Brain pericyte (primary cell): ENCODE measurements at regions not wholly inside any gene's neighbourhood (a gene's known extent, or its start where the extent isn't known, plus 50 kb on each side); places are given as distances from the start of the nearest gene placed in this dataset.

Experiments used
- DNase-seq: peaks from one replicate; pipeline ENCODE4 v3.0.0-alpha.2; 2012; ENCODE audit warnings: low read depth, low spot score

- DNase-seq: no peak
Observed at GRCh38 chr1:204736836-204737235, 51.3 kb upstream of the LRRN2 start.

- DNase-seq: no peak
Observed at GRCh38 chr1:204738506-204738905, 53.0 kb upstream of the LRRN2 start.

- no peak for DNase-seq
Observed at GRCh38 chr1:204740354-204740753, 54.8 kb upstream of the LRRN2 start.

GRCh38 chr1:204741440-204741839 is 55.9 kb upstream of the LRRN2 start:
- DNase-seq: no peak

- no peak for DNase-seq
Observed at GRCh38 chr1:204742676-204743251, 57.2 kb upstream of the LRRN2 start.

- no peak for DNase-seq
Observed at GRCh38 chr1:204744107-204744779, 58.7 kb upstream of the LRRN2 start.

- no peak for DNase-seq
Observed at GRCh38 chr1:204746838-204747442, 61.4 kb upstream of the LRRN2 start.

- DNase-seq: no peak
Observed at GRCh38 chr1:204751480-204751879, 65.9 kb upstream of the LRRN2 start.

- no peak for DNase-seq
Observed at GRCh38 chr1:204751883-204752687, 66.5 kb upstream of the LRRN2 start.

GRCh38 chr1:204752688-204753040 is 67.1 kb upstream of the LRRN2 start:
- DNase-seq: no peak

GRCh38 chr1:204754821-204755220 is 69.3 kb upstream of the LRRN2 start:
- no peak for DNase-seq

GRCh38 chr1:204756349-204756748 is 70.8 kb upstream of the LRRN2 start:
- no peak for DNase-seq

GRCh38 chr1:204756811-204757210 is 71.3 kb upstream of the LRRN2 start:
- DNase-seq: no peak

- no peak for DNase-seq
Observed at GRCh38 chr1:204758601-204759000, 73.1 kb upstream of the LRRN2 start.

GRCh38 chr1:204760350-204760749 is 74.8 kb upstream of the LRRN2 start:
- no peak for DNase-seq

- no peak for DNase-seq
Observed at GRCh38 chr1:204760757-204761156, 75.2 kb upstream of the LRRN2 start.

GRCh38 chr1:204763773-204764427 is 78.4 kb upstream of the LRRN2 start:
- no peak for DNase-seq

- no peak for DNase-seq
Observed at GRCh38 chr1:204769997-204770396, 84.5 kb upstream of the LRRN2 start.

- no peak for DNase-seq
Observed at GRCh38 chr1:204771358-204771757, 85.8 kb upstream of the LRRN2 start.

GRCh38 chr1:204773246-204773645 is 87.7 kb upstream of the LRRN2 start:
- no peak for DNase-seq

- DNase-seq: no peak
Observed at GRCh38 chr1:204775546-204775945, 90.0 kb upstream of the LRRN2 start.

GRCh38 chr1:204777591-204777990 is 92.1 kb upstream of the LRRN2 start:
- no peak for DNase-seq
